OCI-LY7 (cell line): ENCODE measurements at regions not wholly inside any gene's neighbourhood (a gene's known extent, or its start where the extent isn't known, plus 50 kb on each side); places are given as distances from the start of the nearest gene placed in this dataset.

ENCODE experiments used
- BruUV-seq: library from RNA; stranded (reverse); fragments of 400-500 nt; replicated peaks from 2 replicates; lab custom pipeline; 2021; lab: Mats Ljungman, UMichigan
- CTCF ChIA-PET: fragments of 300-600 bp; sonication (Branson Sonifier 250); formaldehyde crosslinking; loops from one replicate; lab custom pipeline; 2022; ENCODE audit warnings: antibody characterized with exemption; ENCODE audit not compliant: unreplicated experiment; lab: Charles Lee
- POLR2A ChIA-PET: fragments of 300-600 bp; sonication (Branson Sonifier 250); formaldehyde crosslinking; loops from one replicate; lab custom pipeline; 2022; ENCODE audit warnings: antibody characterized with exemption; lab: Charles Lee
- DNase-seq: peaks from one replicate; pipeline ENCODE4 v3.0.0-alpha.2; 2015; ENCODE audit warnings: low spot score
- H2AFZ ChIP-seq: fragments of 200-600 bp; sonication (generic), shearing (Covaris generic); 2 replicates; pipeline ENCODE4 v1.6.1; 2014; ENCODE audit warnings: mild to moderate bottlenecking, antibody characterized with exemption, low read length, moderate library complexity
- H3K27ac ChIP-seq: fragments of 200-600 bp; sonication (generic); 2 replicates; pipeline ENCODE4 v1.5.1; 2014; ENCODE audit warnings: mixed run types, low read depth, mild to moderate bottlenecking, moderate library complexity, low read length, inconsistent platforms; ENCODE audit not compliant: poor library complexity, severe bottlenecking
- H3K36me3 ChIP-seq: fragments of 200-600 bp; sonication (generic); 2 replicates; pipeline ENCODE4 v1.6.1; 2014; ENCODE audit warnings: mild to moderate bottlenecking, antibody characterized with exemption, low read length, moderate library complexity, mixed read lengths; ENCODE audit not compliant: insufficient read depth
- H3K4me1 ChIP-seq: fragments of 200-600 bp; sonication (generic); 2 replicates; pipeline ENCODE4 v1.5.1; 2014; ENCODE audit warnings: mild to moderate bottlenecking, low read length; ENCODE audit not compliant: insufficient read depth, poor library complexity, severe bottlenecking
- H3K4me2 ChIP-seq: fragments of 200-600 bp; sonication (generic); 2 replicates; pipeline ENCODE4 v1.6.1; 2014; ENCODE audit warnings: mild to moderate bottlenecking, low read length
- H3K4me3 ChIP-seq: fragments of 200-600 bp; sonication (generic); 2 replicates; pipeline ENCODE4 v1.5.1; 2014; ENCODE audit warnings: mild to moderate bottlenecking, low read depth, low read length; ENCODE audit not compliant: poor library complexity, severe bottlenecking
- H3K79me2 ChIP-seq: fragments of 200-600 bp; sonication (generic); 2 replicates; pipeline ENCODE4 v1.6.1; 2016; ENCODE audit warnings: low read depth, mild to moderate bottlenecking, low read length, moderate library complexity, mixed read lengths; ENCODE audit not compliant: insufficient read depth
- H3K9me2 ChIP-seq: fragments of 200-600 bp; sonication (generic); 2 replicates; pipeline ENCODE4 v1.6.1; 2016; ENCODE audit warnings: mild to moderate bottlenecking, low read length, mixed read lengths; ENCODE audit not compliant: insufficient read depth
- H3K9me3 ChIP-seq: fragments of 200-600 bp; sonication (generic); 2 replicates; pipeline ENCODE4 v1.6.1; 2014; ENCODE audit warnings: mild to moderate bottlenecking, mixed run types, low read length, mixed read lengths
- H4K20me1 ChIP-seq: fragments of 200-600 bp; sonication (generic); 2 replicates; pipeline ENCODE4 v1.6.1; 2014; ENCODE audit warnings: mild to moderate bottlenecking, antibody characterized with exemption, low read length, moderate library complexity, mixed read lengths; ENCODE audit not compliant: insufficient read depth
- EZH2phosphoT487 ChIP-seq: fragments of 200-600 bp; sonication (generic); IDR thresholded peaks from 2 replicates; pipeline ENCODE4 v1.6.1; 2018; ENCODE audit warnings: low read depth, borderline replicate concordance, mild to moderate bottlenecking, mixed run types, antibody characterized with exemption, low read length, moderate library complexity, mixed read lengths
- intact Hi-C: fragments of 100-400 bp; cut with micrococcal nuclease; formaldehyde crosslinking; loops from one replicate; pipeline ENCODE4 v1.10.0; 2022; ENCODE audit not compliant: unreplicated experiment
- TF ChIP-seq, protein P1 (sequence below): fragments of 200-600 bp; sonication (generic); conservative IDR thresholded peaks from 2 replicates; pipeline ENCODE4 v1.5.1; 2014; ENCODE audit warnings: mild to moderate bottlenecking, antibody characterized with exemption, low read length, moderate library complexity, mixed read lengths

DNA sequence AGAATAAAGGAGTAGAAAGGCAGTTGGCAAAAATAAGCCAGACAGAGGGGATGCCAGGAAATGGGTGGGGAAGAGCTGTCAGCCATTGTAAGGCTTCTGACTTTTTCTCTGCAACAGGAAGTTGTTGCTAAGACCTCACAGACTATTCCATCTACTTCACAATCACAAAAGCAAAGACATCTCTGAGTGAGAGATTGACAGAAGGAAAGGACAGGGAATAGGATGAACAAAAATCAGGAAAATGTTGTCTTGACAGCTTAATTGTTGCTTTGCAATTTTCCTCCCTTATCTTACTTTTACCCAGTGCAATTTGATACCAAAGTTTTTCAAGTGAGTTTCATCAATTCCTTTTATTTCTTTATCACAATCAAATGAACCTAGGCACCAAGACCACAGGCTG lies 291.2 kb downstream of the CBLN4 start:
- Histone ChIP-seq H3K4me3 (no peak overlapping the region), H3K9me3 (no peaks in the 10 kb centered on the region), H3K4me1 (no peaks in the 10 kb centered on the region), H3K27ac (no peak overlapping the region), H3K79me2 (no peaks in the 10 kb centered on the region), H3K4me2 (no peak overlapping the region), H3K36me3 (no peaks in the 10 kb centered on the region), H2AFZ (no peak overlapping the region), H4K20me1 (no peaks in the 10 kb centered on the region), H3K9me2 (no peaks in the 10 kb centered on the region)
- DNase-seq, result no peak
- CTCF ChIA-PET, result no interaction called here
- POLR2A ChIA-PET, result no interaction called here
- TF ChIP-seq, protein P1, sequence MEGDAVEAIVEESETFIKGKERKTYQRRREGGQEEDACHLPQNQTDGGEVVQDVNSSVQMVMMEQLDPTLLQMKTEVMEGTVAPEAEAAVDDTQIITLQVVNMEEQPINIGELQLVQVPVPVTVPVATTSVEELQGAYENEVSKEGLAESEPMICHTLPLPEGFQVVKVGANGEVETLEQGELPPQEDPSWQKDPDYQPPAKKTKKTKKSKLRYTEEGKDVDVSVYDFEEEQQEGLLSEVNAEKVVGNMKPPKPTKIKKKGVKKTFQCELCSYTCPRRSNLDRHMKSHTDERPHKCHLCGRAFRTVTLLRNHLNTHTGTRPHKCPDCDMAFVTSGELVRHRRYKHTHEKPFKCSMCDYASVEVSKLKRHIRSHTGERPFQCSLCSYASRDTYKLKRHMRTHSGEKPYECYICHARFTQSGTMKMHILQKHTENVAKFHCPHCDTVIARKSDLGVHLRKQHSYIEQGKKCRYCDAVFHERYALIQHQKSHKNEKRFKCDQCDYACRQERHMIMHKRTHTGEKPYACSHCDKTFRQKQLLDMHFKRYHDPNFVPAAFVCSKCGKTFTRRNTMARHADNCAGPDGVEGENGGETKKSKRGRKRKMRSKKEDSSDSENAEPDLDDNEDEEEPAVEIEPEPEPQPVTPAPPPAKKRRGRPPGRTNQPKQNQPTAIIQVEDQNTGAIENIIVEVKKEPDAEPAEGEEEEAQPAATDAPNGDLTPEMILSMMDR, result no peak
- no peak for TF ChIP-seq EZH2phosphoT487
- BruUV-seq, result no TSS peak
- intact Hi-C loops, result no loop called here

DNA sequence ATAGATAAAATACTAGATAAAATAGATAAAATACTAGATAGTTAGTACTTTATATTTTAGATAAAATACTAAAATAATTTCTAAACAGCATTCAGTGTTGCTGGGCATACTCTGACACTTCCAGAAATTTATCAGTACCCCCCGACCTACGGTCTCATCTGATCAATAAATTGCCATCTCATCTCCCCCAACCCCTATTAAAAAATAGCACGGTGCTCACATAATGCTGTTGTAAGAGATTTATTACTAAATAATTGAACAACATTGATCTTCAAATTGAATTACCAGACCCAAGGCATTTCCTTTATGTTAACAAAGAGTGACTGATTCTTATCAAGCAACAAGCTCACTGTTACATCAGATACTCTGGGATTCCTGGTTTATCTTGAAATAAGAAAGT lies 300.9 kb downstream of the CBLN4 start:
- CTCF ChIA-PET, result no interaction called here

DNA sequence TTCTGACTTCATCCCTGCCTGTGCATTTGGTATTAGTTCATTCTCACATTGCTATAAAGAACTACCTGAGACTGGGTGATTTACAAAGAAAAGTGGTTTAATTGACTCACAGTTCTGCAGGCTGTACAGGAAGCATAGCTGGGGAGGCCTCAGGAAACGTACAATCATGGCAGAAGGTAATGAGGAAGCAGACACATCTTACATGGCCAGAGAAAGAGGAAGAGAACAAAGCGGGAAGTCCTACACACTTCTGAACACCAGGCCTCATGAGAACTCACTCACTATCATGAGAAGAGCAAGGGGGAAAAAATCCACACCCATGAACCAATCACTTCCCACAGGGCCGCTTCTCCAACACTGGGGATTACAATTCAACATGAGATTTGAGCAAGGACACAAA lies 303.9 kb downstream of the CBLN4 start:
- Histone ChIP-seq H3K79me2 (no peaks in the 10 kb centered on the region), H3K9me2 (no peaks in the 10 kb centered on the region), H2AFZ (no peak overlapping the region), H3K36me3 (no peaks in the 10 kb centered on the region), H4K20me1 (no peaks in the 10 kb centered on the region), H3K9me3 (no peaks in the 10 kb centered on the region), H3K4me1 (no peaks in the 10 kb centered on the region), H3K4me2 (no peak overlapping the region), H3K27ac (no peak overlapping the region), H3K4me3 (no peak overlapping the region)
- BruUV-seq, result no TSS peak
- intact Hi-C loops, result no loop called here
- POLR2A ChIA-PET, result no interaction called here
- TF ChIP-seq, protein P1, result no peak
- no peak for TF ChIP-seq EZH2phosphoT487
- no peak for DNase-seq
- CTCF ChIA-PET, result no interaction called here

More for the DNA sequence above, 300.9 kb downstream of the CBLN4 start:
- no peaks in the 10 kb centered on the region for H3K79me2 ChIP-seq
- intact Hi-C loops, result no loop called here
- no peak overlapping the region for H2AFZ ChIP-seq
- no peak overlapping the region for H3K27ac ChIP-seq
- BruUV-seq, result no TSS peak
- no peaks in the 10 kb centered on the region for H3K9me2 ChIP-seq
- H4K20me1 ChIP-seq, result no peaks in the 10 kb centered on the region
- no peaks in the 10 kb centered on the region for H3K36me3 ChIP-seq
- TF ChIP-seq, protein P1, result no peak
- no peak for TF ChIP-seq EZH2phosphoT487
- no peak overlapping the region for H3K4me3 ChIP-seq
- no peak overlapping the region for H3K4me2 ChIP-seq
- POLR2A ChIA-PET, result no interaction called here
- no peak for DNase-seq
- H3K9me3 ChIP-seq, result no peaks in the 10 kb centered on the region
- H3K4me1 ChIP-seq, result no peaks in the 10 kb centered on the region
